MM.1S (cell line): ENCODE measurements at regions not wholly inside any gene's neighbourhood (a gene's known extent, or its start where the extent isn't known, plus 50 kb on each side); places are given as distances from the start of the nearest gene placed in this dataset.

Experiments
- DNase-seq: peaks from one replicate; pipeline ENCODE4 v3.0.0-alpha.2; 2015
- H2AFZ ChIP-seq: fragments of 300-600 bp; sonication (generic); 2 replicates; pipeline ENCODE4 v1.6.0; 2016; ENCODE audit warnings: antibody characterized with exemption, low read length
- H3F3A ChIP-seq: fragments of 300-600 bp; sonication (generic); 2 replicates; pipeline ENCODE4 v1.6.1; 2016; ENCODE audit warnings: mild to moderate bottlenecking, antibody characterized with exemption, low read length, moderate library complexity, mixed read lengths; ENCODE audit not compliant: insufficient read depth
- H3K27ac ChIP-seq: fragments of 300-600 bp; sonication (generic); 2 replicates; pipeline ENCODE4 v1.5.1; 2016; ENCODE audit warnings: mild to moderate bottlenecking, low read length
- H3K27me3 ChIP-seq: fragments of 300-600 bp; sonication (generic); replicated peaks from 2 replicates; pipeline ENCODE4 v1.6.0; 2016; ENCODE audit warnings: low read length; ENCODE audit not compliant: insufficient read depth
- H3K36me3 ChIP-seq: fragments of 300-600 bp; sonication (generic); replicated peaks from 2 replicates; pipeline ENCODE4 v1.6.1; 2016; ENCODE audit warnings: mild to moderate bottlenecking, low read length, mixed read lengths; ENCODE audit not compliant: insufficient read depth
- H3K4me1 ChIP-seq: fragments of 300-600 bp; sonication (generic); 2 replicates; pipeline ENCODE4 v1.6.1; 2016; ENCODE audit warnings: low read length, mixed read lengths
- H3K4me2 ChIP-seq: fragments of 300-600 bp; sonication (generic); 2 replicates; pipeline ENCODE4 v1.6.0; 2016; ENCODE audit warnings: low read depth, low read length
- H3K4me3 ChIP-seq: fragments of 300-600 bp; sonication (generic); 2 replicates; pipeline ENCODE4 v1.5.1; 2016; ENCODE audit warnings: low read length, mixed read lengths
- H3K79me2 ChIP-seq: fragments of 300-600 bp; sonication (generic); 2 replicates; pipeline ENCODE4 v1.6.1; 2016; ENCODE audit warnings: mixed run types, low read length, mixed read lengths
- H3K9ac ChIP-seq: fragments of 300-600 bp; sonication (generic); 2 replicates; pipeline ENCODE4 v1.6.1; 2016; ENCODE audit warnings: low read length, mixed read lengths
- H3K9me2 ChIP-seq: fragments of 300-600 bp; sonication (generic); replicated peaks from 2 replicates; pipeline ENCODE4 v1.6.1; 2016; ENCODE audit warnings: mild to moderate bottlenecking, low read length, mixed read lengths; ENCODE audit not compliant: insufficient read depth
- H3K9me3 ChIP-seq: fragments of 300-600 bp; sonication (generic); replicated peaks from 2 replicates; pipeline ENCODE4 v1.6.1; 2016; ENCODE audit warnings: mild to moderate bottlenecking, low read length, mixed read lengths; ENCODE audit not compliant: insufficient read depth
- H4K20me1 ChIP-seq: fragments of 300-600 bp; sonication (generic); 2 replicates; pipeline ENCODE4 v1.6.1; 2016; ENCODE audit warnings: mild to moderate bottlenecking, low read length, moderate library complexity, mixed read lengths; ENCODE audit not compliant: insufficient read depth
- EZH2 ChIP-seq: fragments of 300-600 bp; sonication (generic); optimal IDR thresholded peaks from 2 replicates; pipeline ENCODE3; 2017; ENCODE audit warnings: low read depth, mild to moderate bottlenecking, antibody characterized with exemption, low read length, mixed read lengths
- EZH2phosphoT487 ChIP-seq: fragments of 300-600 bp; sonication (generic); IDR thresholded peaks from 2 replicates; pipeline ENCODE4 v1.6.1; 2018; ENCODE audit warnings: antibody characterized with exemption, low read length
- TF ChIP-seq, protein P1 (sequence below): fragments of 300-600 bp; sonication (generic); IDR thresholded peaks from 2 replicates; pipeline ENCODE4 v1.5.1; 2016; ENCODE audit warnings: antibody characterized with exemption, low read length, mixed read lengths

DNA sequence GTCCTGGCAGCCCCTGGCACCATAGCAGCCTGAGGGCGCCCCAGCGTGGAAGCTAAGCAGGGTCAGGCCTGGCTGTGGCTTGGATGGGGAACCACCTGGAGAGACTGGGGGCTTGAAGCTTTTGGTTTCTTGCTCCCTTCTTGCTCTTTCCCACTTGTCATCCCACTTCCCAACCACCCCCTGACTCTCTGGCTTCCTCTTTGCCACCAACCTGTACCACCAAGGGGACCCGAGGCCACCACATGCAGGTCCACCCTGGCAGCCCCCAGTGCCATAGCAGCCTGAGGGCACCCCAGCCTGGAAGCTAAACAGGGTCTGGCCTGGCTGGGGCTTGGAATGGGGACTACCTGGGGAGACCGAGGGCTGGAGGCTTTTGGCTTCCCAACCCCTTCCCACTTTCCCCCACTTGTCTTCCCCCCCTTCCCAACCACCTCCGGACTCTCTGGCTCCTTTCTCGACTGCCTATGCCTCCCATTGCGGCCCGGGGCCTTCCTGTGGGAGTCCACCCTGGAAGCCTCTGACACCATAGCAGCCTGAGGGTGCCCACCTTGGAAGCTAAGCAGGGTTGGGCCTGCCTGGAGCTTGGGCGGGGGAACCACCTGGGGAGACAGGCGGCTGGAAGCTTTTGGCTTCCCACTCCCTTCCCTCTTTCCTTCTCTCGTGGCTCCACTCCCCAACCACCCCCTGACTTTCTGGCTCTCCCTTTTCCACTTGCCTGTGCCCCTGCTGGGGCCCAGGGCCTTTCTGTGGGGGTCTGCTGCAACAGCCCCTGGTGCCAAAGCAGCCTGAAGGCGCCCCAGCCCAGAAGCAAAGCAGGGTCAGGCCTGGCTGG lies 2294.4 kb downstream of the TP53TG3F start:
- no peak overlapping the region for H3K4me3 ChIP-seq
- no peak overlapping the region for H2AFZ ChIP-seq
- no peaks in the 10 kb centered on the region for H3K9me2 ChIP-seq
- no peak overlapping the region for H3K27ac ChIP-seq
- TF ChIP-seq, protein P1, sequence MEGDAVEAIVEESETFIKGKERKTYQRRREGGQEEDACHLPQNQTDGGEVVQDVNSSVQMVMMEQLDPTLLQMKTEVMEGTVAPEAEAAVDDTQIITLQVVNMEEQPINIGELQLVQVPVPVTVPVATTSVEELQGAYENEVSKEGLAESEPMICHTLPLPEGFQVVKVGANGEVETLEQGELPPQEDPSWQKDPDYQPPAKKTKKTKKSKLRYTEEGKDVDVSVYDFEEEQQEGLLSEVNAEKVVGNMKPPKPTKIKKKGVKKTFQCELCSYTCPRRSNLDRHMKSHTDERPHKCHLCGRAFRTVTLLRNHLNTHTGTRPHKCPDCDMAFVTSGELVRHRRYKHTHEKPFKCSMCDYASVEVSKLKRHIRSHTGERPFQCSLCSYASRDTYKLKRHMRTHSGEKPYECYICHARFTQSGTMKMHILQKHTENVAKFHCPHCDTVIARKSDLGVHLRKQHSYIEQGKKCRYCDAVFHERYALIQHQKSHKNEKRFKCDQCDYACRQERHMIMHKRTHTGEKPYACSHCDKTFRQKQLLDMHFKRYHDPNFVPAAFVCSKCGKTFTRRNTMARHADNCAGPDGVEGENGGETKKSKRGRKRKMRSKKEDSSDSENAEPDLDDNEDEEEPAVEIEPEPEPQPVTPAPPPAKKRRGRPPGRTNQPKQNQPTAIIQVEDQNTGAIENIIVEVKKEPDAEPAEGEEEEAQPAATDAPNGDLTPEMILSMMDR, result no peak
- no peak for TF ChIP-seq EZH2
- no peak for TF ChIP-seq EZH2phosphoT487
- no peak overlapping the region for H3K9ac ChIP-seq
- H3K4me2 ChIP-seq, result no peak overlapping the region
- H3K36me3 ChIP-seq, result no peaks in the 10 kb centered on the region
- no peaks in the 10 kb centered on the region for H3F3A ChIP-seq
- H3K79me2 ChIP-seq, result no peaks in the 10 kb centered on the region
- no peaks in the 10 kb centered on the region for H4K20me1 ChIP-seq
- H3K27me3 ChIP-seq, result no peaks in the 10 kb centered on the region
- H3K4me1 ChIP-seq, result no peaks in the 10 kb centered on the region
- no peak for DNase-seq
- no peaks in the 10 kb centered on the region for H3K9me3 ChIP-seq

DNA sequence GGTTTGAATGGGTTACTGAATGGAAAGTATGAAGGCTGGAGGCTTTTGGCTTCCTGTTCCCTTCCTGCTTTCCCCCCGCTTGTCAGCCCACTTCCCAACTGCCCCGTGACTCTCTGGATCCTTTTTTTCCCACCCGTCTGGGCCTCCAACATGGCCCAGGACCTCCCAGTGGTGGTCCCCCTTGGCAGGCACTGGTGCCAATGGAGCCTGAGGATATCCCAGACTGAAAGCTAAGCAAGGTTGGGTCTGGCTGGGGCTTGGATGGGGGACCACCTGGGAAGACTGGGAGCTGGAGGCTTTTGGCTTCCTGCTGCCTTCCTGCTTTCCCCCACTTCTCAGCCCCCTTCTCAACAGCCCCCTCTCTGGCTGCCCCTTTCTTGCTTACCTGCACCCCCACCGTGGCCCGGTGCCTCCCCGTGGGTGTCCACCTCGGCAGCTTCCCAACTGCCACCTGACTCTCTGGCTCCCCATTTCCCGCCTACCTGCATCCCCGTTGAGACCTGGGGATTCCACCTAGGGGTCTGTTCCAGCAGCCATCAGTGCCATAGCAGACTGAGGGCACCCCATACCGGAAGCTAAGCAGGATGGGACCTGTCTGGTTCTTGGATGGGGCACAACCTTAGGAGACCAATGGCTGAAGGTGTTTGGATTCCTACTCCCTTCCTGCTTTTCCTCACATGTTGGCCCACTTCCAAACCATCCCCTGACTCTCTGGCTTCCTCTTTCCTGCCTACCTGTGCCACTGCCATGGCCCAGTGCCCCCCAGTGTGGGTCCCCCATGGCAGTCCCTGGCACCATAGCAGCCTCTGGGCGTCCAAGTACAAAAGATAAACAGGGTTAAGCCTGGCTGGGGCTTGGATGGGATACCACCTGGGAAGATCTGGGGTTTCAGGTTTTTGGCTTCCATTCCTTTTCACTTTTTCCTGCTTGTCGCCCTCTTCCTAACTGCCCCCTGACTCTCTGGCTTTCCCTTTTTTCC lies 2295.3 kb downstream of the TP53TG3F start:
- no peak overlapping the region for H3K27ac ChIP-seq
- no peaks in the 10 kb centered on the region for H3K4me1 ChIP-seq
- no peaks in the 10 kb centered on the region for H3K9me3 ChIP-seq
- H4K20me1 ChIP-seq, result no peaks in the 10 kb centered on the region
- H3K36me3 ChIP-seq, result no peaks in the 10 kb centered on the region
- TF ChIP-seq EZH2, result no peak
- TF ChIP-seq, protein P1, result no peak
- TF ChIP-seq EZH2phosphoT487, result no peak
- H3K27me3 ChIP-seq, result no peaks in the 10 kb centered on the region
- no peaks in the 10 kb centered on the region for H3F3A ChIP-seq
- H3K9ac ChIP-seq, result no peak overlapping the region
- no peak overlapping the region for H3K4me3 ChIP-seq
- no peaks in the 10 kb centered on the region for H3K79me2 ChIP-seq
- no peak overlapping the region for H2AFZ ChIP-seq
- no peak for DNase-seq
- H3K4me2 ChIP-seq, result no peak overlapping the region
- H3K9me2 ChIP-seq, result no peaks in the 10 kb centered on the region

DNA sequence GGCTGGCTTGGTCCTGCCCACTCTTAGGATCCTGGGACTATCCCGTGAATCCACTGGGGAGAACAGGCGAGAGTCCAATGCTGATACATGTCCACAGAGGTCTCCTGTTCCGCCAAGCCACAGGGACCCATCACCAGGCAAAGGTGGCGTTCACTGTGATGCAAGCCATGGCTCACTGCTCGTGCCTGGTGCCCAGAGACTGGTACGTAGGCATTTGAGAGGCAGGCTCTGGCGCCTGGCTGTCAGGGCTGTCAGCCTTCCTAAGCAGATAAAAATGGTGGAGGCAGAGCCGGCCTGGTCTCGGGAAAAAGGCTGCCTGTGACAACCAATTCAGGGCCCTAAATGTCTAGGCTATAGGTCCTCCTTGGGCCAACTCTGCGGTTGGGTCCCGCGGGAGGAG lies 2329.0 kb downstream of the TP53TG3F start:
- Histone ChIP-seq H3K79me2 (no peaks in the 10 kb centered on the region), H3K4me2 (no peak overlapping the region), H3K4me1 (no peaks in the 10 kb centered on the region), H3F3A (no peaks in the 10 kb centered on the region), H3K27ac (no peak overlapping the region), H3K4me3 (no peak overlapping the region), H3K36me3 (no peaks in the 10 kb centered on the region), H3K27me3 (no peaks in the 10 kb centered on the region), H4K20me1 (no peaks in the 10 kb centered on the region), H3K9me3 (no peaks in the 10 kb centered on the region), H2AFZ (no peak overlapping the region), H3K9me2 (no peaks in the 10 kb centered on the region), H3K9ac (no peak overlapping the region)
- TF ChIP-seq, protein P1, result no peak
- DNase-seq, result no peak
